Astrocyte of the hippocampus (primary cell): ENCODE measurements at regions not wholly inside any gene's neighbourhood (a gene's known extent, or its start where the extent isn't known, plus 50 kb on each side); places are given as distances from the start of the nearest gene placed in this dataset.

Source experiments
- DNase-seq: peaks from one replicate; pipeline ENCODE4 v3.0.0; 2011; ENCODE audit warnings: low read depth, low spot score

DNA sequence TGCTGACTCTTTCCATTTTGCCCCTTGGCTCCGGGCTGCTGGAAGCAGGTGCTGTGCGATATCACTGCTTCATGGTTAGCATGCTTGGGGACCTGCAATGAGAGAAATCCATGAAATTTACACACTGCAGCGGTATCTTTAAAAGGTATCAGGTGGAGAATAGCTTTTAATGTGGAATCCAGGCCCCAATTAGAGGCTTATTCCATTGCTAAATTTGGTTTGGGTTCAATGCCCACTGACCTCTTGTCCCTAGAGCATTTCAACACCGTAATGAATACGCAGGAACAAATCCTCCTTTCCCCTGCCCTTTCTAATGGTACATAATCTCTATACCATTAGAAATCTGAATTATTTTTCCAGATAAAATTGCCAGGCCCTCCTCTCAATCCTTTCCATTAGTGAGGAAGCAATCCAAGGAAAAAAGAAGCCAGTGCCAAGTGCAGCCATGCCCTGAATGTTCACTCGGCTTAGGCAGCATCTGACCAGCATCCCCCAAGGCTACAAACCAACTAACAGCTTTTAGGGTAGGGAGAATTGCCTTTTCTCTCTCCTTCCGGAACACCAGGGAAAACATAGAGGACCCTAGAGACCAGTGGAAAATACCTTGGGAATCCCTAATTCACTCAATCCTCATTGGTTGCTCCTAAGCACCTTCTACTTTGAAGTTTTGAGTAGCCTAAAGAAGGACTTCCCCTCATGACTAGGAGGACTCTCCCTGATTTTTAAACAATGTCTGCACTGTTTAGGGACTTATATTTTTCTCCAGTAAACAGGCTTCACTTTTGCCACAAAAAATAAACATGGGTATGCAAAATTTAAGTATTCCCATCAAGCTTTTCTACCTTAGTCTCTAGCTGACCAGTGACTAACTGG is 143.1 kb downstream of the QRSL1 start:
- no peak for DNase-seq

DNA sequence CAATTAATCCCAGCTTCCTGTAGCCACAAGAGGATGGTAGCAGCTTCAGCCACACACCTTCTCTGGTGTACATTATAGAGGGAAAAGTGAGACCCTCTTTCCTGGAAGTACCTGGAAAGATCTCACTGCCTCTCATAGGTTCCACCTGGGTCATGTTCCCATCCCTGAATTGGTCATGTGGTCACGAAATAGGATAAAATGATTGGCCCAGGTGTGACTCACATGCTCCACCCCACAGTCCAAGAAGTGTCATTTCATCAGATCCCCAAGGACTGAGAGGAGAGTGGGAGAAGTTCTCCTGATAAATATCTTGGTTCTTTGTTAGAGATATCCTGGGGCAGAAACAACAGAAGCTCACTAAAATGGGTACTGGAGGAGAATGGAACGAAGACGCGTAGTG is 142.4 kb downstream of the QRSL1 start:
- no peak for DNase-seq

DNA sequence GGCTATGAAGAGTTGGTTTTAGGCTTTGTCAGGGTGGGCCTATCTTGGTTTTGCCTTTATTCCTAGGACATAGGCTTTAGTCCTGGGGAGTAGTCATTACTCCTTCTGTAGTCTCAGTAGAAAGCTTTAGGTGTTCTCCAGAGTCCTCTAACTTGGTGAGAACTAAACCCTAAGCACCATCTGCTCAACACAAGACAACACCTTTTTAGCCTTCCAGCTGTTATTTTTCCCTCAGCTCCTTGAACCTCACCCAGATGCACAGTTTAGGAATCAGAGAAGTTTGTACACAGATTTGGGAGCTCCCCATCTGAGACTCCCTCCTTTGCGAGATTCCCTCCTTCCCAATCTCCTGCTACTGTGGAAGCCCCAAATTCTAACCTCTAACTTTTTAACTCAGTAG is 141.3 kb downstream of the QRSL1 start:
- DNase-seq = no peak

DNA sequence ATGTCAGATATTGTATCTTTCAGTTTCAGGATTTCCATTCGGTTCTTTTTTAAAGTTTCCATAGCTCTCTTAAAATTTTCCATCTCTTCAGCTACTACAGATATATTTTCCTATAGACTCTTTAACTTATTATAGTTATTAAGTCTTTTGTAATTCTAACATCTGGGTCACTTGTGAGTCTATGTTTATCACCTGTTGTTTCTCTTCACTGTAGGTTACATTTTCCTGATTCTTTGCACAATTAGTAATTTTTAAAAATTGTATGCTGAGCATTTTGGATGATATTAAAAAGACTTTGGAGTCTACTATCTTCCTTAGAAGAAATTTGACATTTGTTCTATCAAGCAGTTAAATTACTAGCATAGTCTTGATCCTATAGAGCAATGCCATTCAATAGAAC is 140.7 kb downstream of the QRSL1 start:
- no peak for DNase-seq

DNA sequence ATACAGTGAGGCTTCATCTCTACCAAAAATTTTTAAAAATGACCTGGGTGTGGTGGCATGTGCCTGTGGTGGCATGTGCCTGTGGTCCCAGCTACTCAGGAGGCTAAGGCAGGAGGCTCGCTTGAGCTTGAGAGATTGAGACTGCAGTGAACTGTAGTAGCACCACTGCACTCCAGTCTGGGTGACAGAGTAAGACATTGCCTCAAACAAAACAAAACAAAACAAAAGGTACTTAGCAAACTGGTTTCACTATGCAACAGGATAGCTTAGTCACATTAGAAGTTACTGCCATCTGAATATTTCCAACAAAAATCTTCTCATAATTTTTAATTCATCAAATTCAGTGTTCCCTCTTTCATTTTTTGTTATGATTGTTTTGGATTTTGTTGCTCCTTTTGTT is 137.9 kb downstream of the QRSL1 start:
- DNase-seq = no peak

DNA sequence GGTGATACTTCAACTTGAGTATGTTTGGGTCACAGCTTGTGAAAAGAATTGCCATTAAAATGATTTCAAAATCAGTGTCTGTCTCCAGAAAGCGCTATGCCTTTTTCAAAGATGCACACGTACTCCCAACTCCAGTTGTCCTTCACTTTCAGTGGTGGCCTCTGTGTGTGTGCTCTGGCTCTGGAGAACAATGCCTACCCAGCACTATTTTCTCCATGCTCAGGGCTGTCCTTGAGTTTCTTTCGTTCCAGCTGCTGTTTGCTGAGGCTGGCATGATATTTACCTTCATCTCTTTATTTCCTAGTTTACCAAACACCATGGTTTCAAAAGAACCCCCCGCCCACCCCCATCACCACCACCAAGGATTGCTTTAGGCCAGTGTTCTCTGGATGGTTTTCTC is 136.8 kb downstream of the QRSL1 start:
- no peak for DNase-seq

DNA sequence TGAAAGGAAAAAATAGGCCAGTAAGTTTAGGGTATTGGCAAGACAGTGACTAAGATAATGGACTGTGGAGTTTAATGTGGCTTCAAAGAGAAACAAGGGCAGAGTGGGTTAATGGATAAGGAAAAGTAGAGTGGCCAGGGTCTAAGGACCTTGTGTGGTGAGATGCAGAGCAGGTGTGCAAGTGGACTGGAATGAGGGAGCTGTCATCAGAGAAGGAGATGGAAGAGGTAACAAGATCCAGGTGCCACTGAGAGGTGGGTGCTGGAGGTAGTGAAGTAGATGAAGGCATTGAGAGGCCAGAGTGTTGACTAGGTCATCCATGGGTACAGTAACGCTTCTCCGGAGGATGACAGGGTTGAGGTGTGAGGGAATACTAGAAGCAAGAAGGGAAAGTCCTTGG is 136.1 kb downstream of the QRSL1 start:
- DNase-seq = no peak

DNA sequence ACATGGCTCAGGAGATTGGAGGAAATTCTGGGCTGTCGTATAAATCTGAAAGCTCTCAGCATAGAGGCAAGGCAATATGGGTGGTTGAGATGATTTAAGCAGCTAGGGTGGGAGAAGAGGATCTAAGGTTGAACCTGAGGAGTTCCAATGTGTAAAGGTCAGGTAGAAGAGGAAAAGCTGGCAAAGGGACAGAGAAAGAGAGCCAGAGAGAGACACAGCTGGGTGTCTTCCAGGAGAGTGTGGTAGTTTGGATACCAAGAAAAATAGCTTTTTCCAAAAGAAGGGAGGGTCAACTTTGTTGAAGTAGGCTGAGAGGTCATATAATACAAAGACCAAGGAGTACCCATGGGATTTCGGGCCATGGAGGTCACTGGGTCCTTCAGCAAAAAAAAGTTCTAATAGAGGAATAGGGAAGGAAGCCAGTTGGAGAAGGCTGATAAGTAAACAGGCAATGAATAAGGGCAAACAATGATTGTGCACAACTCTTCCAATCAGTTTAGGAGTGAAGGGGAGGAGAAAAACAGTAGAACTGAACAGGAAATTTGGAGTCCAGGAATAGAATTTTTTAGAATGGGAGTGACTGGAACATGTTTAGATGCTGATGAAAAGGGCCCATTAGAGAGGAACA is 135.1 kb downstream of the QRSL1 start:
- DNase-seq = no peak

DNA sequence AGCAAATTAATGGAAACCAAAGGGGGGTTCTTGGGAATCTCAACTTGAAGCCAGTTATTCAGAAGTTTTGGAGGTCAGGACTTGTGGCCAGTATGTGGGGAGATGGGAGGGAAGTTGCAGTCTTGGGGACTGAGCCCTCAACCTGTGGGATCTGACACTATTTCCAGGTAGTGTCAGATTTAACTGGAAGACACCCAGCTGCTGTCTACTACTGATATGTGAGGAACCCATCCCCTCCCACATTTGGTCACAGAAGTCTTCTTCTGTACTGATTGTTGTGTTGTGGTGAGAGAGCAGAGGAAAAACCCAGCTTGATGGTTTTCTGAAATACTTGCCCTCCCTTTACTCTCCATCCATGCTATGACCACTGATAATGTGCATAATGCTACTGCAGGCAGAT is 134.0 kb downstream of the QRSL1 start:
- DNase-seq = no peak

DNA sequence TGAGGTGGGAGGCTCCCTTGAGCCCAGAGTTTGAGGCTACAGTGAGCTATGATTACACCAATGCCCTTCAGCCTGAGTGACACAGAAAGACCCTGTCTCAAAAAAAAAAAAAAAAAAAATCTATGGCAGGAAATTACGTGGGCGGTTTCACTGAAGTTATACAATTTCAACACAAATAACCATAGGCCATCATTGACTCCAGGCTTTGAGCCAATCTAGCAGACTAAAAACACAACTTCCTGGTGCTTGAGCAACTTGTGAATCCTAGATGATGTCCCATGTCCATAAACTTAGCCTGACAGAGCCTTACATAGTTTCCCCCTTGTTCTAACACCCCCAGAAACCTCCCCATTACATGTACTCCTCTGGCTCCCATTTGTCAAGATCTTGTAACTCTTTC is 131.8 kb downstream of the QRSL1 start:
- DNase-seq = no peak

DNA sequence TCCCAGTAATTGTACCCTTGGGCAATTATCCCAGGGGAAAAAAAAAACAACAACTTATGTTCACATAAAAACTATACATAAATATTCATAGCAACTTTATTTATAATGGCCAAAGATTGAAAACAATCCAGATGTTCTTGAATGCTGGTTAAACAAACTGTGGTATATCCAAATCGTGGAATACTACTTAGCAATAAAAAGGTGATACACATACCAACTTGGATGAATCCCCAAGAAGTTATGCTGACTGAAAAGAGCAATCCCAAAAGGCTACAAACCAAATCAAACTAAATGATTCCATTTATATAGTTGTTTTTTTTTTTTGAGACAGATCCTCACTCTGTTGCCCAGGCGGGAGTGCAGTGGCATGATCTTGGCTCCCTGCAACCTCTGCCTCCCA is 129.7 kb downstream of the QRSL1 start:
- no peak for DNase-seq

DNA sequence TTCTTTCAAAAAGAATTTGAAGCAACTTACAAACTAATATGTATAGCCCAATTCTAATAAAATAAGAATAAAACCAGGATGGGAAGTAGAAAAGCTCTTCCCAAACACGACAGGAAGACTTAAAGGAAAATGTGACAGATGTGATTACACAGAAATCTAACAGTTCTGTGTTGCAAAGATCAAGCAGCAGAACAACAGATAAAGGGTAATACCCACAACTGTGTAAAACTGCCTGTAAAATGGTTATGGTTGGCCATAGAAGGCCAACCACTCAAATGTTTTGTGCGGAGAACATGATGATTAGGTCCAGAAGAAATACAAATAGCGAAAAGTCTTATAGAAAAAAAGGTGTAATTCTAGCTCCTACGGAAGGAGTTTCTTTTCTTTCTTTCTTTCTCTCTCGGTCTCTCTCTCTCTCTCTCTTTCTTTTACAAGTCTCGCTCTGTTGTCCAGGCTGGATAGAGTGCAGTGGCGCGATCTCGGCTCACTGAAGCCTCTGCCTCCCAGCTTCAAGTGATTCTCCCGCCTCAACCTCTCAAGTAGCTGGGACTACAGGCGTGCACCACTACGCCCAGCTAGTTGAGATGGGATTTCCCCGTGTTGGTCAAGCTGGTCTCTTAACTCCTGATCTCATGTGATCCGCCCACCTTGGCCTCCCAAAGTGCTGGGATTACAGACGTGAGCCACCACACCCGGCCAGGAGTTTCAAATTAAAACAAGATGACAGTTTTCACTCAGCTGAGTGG is 128.5 kb downstream of the QRSL1 start:
- DNase-seq = no peak

DNA sequence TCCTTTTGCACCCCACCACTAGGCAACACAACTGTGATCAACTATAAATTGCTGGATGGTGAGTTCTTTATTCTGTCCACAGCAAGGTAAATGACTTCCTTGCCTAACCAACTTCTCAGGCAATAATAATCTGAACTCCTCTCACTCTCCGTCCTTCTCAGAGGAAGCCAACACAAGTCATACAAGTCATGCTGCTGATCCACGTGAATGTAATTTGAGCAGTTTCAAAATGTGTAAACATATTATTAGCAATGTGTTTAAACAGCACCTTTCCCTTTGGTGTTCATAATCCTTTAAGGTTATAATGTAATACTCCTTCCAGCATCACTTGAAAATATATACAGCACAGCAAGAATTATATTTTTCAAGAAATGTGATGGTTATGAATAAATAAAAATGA is 127.9 kb downstream of the QRSL1 start:
- DNase-seq = no peak

DNA sequence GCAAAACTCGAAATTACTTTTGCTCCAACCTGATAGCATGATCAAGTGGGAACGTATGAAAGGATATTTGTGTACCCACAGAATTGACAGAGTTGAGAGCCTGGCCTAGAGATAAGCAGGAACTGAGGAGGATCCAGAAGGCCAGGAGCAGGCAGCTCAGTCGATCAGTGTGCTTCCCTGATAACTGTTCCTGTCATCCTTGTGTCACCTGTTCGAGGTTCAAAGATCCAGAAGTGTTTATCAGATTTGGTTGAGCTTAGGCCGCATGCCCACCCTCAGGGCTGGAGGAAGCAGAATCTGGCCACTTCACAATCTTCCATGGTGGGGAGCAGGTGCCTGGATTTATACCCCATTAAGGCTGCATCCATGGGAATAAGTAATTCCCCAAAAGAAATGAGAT is 124.8 kb downstream of the QRSL1 start:
- DNase-seq = no peak

DNA sequence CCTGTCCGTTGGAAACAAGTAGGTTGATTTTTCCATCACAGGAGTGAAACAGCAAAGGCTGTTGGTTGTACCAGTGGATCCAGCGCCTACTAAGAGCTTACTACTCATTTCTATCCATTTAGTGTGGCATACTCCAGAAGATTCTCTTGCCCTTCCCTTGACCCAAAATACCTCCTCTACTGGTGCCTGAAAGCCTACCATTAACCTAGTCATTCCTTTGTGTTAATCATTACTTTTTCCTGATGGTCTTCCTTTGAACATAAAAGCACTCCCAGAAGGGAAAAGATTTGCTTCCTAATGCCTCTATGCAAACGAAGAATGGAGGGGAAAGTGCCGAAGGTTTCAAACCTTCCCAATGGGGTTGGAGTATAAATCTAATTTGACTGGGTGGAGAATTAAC is 123.3 kb downstream of the QRSL1 start:
- no peak for DNase-seq

DNA sequence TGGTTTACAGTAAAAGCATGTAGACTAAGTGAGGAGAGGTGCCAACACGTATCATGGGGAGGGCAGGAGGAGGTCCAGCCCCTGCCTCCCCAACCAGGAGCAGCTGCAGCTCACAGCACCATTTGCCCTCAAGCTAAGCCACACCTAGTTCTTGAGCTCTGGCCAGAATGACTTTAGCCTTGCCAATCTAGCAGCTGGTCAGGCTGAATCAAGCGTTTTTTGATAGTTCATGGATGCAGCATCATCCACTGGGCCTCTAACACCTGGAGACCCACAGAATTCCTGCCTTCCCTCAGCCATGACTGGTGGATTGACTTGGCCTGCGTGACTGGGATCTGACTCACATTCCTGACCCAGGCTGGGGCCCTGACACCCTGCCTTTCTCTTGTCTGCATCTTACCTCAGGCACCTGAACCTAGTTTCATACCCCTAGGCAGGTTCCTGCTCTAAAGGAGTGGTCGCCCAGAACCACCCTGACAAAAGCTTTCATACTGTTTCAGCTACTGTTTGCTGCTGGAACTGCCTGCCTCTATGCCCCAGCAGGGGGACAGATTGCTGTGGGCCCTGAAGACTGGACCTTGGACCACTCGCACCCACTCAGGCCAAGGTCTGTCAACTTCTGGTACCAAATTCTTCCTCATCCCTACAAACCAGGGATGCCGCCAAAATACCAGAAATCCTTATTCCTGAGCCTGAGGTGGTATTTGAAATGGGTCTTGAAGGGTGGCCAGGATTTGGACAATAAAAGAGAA is 122.3 kb downstream of the QRSL1 start:
- DNase-seq = peak; percentile 34

DNA sequence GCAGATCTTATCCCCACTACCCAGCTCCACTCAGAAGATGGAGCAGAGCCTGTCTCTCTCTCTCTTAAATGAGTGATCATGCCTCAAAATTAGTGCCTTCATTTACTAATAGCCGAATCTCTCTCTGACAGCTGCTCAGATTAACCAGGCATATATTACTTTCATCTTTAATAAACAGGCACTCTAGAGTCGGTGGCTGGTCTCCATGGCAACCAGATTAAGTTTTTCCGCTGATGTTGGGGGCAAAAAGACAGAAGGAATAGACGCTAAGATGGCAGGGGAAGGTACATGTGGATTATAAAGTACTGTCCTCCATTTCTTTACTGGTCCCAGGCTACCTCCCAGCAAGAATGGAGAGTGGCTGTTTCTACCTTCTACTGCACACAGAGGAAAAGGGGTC is 121.6 kb downstream of the QRSL1 start:
- no peak for DNase-seq

DNA sequence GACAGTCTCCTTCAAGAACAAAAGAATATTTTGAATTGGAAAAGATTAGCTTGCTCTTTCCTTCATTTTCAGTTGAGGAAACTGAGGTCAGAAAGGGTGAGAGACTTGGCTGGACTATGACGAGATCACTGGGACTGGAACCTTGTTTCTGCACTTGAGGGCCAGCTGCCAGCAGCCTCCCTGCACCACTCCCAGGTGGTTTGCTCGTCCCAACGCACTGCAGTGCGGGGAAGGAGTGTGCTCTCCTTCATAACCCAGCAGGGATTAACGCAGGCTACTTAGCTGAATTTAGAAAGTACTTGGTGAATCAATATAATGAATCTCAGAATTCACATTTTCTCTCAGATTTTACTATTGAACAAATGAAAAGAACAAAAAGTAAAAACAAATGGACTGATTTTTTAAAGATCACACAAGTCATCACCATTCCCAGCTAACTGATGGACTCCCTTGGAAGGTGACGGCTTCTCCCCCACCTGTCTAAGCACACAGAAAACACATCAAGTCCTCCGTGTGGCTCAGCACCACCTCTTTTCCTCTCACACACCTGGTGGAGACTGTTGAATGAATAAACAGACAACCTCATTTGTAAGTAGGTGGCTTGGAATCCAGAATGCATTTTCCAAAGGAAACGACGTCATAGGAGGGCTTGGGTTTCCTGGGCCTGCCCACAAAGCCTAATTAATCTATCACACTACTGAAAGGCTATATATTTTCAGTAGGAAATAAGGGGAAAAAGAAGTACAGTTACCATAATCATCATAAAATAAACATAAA is 121.0 kb downstream of the QRSL1 start:
- DNase-seq = no peak

DNA sequence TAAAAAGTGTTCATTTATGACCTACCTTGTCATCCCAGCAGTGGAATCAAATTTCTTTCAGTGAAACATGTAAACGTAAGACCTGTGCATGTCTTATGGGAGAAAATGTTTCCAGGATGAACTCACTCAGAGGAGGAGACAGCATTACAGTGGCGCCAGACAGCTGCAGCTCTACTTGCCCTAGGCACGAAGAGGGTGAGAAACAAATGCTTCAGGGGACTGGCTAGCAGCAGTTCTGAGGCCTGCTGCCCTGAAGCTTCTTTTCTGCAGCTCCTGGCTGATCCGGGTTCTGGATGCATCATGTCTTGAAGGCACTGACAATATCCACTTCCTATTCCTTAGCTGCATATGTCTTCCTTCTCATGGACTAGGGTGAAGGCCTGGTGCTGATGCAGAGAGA is 120.2 kb downstream of the QRSL1 start:
- DNase-seq = no peak

DNA sequence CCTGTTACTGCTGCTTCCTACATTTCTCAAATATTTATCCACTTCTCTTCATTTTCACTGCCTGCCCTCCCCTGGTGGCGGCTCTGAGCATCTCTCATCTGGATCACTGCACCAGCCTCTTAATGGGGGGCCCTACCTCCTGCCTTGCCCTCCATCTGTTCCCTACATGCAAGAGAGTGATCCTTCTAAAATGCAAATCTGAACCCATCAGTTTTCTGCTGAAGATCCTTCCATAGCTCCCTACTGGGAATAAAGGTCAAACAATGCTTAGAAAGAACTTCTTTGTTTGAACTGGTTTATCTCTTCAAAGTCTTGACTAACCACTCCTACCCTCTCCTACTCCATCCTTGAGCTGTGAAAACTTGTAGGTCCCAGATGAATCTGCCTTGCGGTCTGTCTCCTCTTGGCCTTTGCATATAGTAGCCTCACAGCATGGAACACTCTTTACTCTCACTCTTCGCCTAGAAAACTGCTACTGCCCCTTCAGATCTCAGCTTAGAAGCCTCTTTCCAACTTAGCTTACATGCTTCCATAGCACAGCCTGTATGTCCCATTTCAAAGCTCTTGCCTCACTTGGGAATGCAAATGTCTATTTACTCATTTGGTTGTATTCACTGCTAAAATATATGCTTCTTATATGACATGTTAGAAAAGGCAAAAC is 119.3 kb downstream of the QRSL1 start:
- no peak for DNase-seq

DNA sequence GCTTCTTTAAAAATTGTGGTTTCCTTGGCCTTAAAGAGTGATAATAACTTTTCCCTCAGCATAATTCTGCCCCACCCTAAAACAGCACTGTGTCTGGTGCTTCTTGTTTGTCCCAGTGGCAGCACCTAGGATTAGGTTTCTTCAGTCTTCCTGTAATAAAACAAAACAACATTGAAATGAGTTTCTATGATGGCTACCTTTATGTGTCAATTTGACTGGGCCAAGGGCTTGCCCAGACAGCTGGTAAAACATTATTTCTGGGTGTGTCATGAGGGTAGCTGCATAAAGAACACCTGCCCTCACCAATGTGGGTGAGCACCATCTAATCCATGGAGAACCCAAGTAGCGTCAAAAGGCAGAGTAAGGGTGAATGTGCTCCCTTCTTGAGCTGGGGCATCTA is 117.8 kb downstream of the QRSL1 start:
- DNase-seq = no peak
